NCI-H1436 (cell line): ENCODE measurements at regions not wholly inside any gene's neighbourhood (a gene's known extent, or its start where the extent isn't known, plus 50 kb on each side); places are given as distances from the start of the nearest gene placed in this dataset.
"Not testable (repeated sequence)": the region's sequence is repeated elsewhere in the genome, so short reads cannot be mapped to it uniquely, and the experiment has no call there.

Experiments used
- DNase-seq: peaks from one replicate; lab custom pipeline; 2025; lab: John Stamatoyannopoulos, UW

DNA sequence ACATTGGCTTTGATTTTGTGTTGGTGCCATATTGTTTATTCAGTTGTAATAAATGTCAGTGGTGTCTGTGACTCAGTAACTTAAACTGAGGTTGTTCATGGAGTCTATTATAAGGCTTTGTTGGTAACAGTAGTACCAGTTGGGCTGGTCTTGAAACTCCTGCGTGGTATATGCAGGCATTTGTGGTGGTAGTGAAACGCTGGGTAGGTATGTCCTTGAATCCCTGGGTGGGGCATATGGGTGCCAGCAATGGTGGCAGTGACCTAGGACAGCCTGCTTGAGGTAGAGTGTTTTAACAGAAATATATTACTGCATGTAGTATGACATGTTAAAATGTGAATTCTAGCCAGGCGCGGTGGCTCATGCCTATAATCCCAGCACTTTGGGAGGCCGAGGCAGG, 1058.5 kb upstream of the SEMA6A start:
- no peak for DNase-seq

DNA sequence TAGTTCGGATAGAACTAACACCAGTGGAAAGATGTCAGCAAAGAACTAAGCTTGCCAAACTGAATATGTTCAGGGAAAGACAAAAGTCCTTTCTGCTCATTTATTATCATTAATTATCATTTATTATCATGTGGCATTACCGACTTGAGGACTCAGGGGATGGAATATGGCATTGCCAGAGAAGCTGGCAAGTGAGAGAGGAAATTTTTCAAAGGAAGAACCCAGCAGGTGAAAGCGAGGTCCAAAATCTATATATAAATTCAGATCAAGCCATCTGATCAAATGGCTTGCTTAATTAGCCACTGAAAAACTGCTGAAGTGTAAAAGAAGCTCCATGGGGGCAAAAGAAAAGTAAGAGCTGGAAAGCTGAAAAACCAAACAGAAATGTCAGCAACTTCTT, 1049.6 kb upstream of the SEMA6A start:
- DNase-seq, result no peak

DNA sequence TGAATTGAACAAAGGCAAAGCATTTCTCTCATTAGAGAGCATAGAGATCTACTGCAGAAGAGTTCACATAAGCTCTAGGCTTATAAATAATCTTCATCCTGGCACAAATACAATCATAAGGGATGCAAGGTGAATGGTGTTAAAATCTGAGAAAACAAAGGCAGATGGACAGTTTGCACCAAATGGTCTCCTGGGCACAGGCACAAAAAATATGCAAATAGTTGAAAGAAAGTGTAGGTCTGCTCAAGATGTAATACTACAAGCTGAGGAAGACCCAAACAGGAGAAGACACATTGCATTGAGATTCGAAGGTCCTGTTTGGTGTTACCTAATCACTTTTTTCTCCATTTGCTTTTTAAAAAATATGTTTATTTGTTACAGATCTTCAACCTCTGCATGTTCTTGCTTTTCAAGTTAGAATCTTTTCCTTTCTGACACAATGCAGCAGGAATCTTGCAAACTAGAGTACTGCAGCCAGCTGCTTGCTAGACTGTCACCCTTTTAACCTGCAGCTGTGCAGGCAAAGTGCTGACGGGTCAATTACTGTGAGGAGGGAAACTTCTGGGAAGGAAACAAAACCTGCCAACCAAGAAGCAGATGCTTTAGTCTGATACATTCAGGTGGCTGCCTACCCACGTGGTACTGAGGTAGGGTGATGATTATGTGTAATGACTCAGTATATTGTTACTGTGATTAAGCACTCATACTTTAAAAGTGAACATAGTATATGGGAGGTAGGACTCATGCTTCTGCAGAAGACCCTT, 1048.6 kb upstream of the SEMA6A start:
- no peak for DNase-seq

DNA sequence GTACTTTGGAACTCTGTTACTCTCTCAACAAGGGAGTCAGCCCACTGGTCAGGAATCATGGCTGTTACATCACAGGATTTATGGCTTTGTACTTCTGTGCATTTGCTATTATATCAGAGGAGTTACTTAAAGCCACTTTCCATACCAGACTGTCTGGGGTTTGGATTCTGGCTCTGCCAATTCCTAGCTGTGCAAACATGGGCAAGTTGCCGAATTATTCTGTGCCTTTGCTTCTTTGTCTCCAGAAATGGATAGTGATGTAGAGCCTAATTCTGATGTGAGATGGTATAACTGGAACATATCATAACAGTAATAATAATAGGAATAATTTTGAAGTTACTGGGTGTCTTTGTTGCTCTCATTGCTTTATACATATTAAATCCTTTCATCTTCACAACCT, 1047.3 kb upstream of the SEMA6A start:
- DNase-seq, result no peak

DNA sequence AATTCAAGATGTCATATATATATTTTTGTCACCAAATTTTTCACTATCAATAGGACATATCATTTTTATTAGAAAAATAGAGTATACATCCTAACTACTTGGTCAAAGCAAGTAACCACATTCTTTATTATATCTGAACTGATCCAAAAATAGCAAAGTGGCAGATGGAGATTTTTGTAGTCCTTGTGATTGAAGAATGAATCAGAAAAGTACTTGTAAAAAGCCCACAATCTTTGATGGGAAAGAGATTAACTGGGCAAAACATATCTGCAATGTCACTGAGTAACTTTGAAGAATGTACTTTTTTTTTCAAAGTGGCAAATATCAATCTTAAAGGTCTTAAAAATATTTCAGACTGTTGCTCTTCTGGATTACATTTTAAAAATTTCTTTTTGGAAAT, 1040.6 kb upstream of the SEMA6A start:
- DNase-seq, result no peak

DNA sequence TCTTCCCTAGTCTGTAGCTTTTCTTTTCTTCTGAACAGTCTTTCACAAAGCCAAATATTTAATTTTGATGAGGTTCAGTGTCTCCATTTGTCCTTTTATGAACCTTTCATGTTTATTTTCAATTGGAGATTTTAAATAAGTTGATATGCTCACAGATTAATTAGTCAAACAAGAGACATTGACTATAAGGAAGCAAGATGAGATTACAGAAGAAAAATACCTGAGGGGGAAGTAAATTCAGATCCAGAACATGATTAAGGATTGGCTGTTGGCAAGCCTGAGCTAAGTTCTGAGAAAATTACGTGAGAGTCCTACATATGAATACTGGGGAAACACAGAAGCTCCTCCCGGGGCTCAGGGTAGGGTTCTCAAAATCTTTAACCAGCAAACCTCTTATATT, 1039.8 kb upstream of the SEMA6A start:
- no peak for DNase-seq

DNA sequence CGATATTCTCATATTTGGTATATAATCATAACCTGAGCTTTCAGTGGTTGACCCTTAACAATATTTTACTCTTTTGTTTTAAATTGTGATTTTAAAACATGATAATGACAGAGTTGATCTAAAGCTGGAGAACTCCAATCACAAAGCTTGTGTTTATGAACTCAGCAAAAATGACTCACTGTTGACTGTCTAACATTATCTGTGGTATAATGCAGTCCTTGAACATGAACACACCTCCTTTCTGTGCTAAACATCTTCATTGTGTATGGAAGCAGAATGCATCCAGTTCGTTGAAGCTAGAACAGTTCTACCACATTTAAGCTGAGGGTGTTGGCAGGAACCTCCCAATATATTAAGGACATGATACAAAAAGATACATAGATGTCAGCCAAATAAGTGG, 1030.2 kb upstream of the SEMA6A start:
- no peak for DNase-seq

DNA sequence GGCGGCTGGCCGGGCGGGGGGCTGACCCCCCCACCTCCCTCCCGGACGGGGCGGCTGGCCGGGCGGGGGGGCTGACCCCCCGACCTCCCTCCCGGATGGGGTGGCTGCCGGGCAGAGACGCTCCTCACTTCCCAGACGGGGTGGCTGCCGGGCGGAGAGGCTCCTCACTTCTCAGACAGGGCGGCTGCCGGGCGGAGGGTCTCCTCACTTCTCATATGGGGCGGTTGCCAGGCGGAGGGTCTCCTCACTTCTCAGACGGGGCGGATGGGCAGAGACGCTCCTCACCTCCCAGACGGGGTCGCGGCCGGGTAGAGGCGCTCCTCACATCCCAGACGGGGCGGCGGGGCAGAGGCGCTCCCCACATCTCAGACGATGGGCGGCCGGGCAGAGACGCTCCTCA, 1025.2 kb upstream of the SEMA6A start:
- DNase-seq, result not testable (repeated sequence)

DNA sequence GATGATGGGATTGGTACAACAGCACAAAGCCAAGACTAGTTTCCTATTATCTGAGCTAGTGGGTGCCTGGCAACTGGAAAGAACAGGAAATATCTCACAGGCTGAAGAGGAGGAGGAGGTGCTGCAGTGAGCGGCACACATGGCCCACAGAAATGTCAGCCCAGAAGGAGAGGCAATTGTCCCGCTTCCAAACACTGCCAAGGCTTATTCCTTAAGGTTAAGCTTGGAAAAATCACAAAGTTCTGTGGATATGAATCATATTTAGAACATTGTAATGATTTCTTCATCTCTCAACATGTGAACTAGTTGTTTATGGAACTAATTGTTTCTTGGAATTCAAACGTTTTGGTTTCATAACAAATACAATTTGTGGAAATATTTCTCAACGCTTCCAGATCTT, 1019.5 kb upstream of the SEMA6A start:
- DNase-seq, result no peak

DNA sequence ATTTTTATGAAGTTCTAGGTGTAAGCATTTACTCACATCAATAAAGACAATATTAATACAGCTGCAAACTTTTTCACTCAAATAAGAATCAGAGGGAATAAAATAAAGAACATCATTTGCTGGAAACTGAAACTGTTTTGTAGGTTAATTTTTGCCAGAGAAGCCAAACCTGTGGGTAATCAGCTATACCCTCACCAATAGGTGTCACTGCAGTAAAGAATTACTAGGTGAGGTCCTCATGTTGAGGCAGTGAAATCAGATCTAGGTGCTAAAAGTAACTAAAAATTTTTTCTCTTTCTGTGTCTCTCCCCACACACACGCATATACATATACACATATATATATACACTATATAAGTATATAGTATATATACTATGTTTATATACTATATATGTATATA, 1016.3 kb upstream of the SEMA6A start:
- no peak for DNase-seq

DNA sequence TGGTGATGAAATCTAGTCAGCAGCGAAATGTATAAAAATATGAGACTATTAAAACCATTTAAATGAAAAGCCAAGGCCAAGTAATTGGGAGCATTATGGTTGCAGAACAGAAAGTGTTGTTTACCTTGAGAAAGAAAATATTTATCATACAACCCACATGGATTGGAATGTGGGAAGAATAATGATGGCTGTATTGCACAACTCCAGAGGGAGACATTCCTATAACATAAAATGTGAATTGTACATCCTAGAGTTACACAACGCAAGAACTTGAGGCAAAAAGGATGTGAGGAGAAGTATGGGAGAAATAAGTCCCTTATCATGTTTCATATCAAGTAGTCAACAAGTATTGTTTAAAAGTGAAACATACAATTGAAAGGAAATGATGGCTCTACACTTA, 1014.0 kb upstream of the SEMA6A start:
- DNase-seq, result no peak

DNA sequence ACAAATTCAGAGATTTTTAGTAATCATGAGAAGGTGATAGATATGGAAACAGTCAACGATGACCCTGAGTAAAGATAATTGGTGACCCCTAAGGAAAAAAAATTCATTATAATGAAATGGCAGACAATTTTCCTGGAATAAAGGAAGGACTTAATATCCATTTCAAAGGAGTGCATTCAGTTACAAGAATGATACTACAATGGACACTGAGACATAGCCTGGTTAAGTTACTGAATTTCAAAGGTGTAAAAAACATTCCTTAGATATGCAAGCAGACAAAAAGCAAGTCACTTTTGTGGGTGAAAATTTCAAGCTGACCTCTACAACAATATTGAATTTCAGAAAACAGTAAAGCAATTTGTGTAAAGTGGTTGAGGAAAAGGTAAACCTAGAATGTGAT, 1012.5 kb upstream of the SEMA6A start:
- DNase-seq, result no peak

DNA sequence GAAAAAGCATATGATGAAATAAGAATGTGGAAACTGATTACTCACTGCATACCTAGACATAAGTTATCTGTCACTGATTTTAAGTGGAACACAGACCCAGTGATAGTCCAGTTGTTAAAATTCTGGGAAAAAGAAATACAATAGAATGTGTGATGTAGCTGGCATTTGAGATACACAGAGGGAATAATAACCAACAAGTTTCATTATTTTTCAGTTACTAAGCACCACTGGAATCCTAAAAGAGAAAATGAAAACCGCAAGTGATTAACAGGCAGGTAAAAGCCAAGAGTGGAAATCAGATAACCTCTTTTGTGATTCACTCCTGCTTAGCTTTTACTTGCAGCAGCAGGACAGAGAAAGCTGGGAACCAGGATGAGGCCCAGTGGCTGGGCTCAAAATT, 994.0 kb upstream of the SEMA6A start:
- no peak for DNase-seq

DNA sequence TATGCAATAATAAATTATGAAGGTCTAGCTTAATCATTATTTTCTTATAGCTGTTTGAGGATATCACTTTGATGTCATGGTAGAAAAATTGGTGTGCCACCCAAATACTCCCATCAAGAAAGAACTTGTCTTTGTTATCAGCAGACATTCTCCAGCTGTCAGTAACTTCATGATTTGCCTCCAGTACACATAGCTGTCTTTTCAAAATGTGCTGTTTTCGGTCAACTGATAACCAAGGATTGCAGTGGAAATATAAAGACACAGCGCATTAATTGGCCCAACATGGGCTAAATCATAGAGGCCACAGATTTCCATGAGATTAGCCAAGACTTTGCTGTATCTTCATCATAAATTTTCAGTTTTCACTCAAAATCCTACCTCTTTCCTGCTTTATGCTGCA, 993.5 kb upstream of the SEMA6A start:
- DNase-seq, result no peak

DNA sequence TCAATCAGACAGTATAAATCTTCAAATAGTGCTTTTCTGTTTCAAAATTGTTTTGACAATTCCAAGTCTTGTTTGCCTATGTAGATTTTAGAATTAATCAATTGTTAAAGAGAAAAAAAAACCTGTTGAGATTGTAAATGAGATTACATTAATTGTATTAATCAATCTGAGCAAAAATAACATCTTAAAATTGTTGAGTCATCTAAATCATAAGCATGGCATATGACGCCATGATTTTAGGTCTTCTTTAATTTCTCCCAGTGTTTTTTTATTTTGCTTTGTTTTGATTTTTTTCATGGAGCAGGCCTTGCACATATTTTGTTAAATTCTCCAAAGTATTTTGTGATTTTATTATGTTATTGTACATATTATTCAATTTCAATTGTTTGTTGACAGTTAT, 988.0 kb upstream of the SEMA6A start:
- DNase-seq, result no peak

DNA sequence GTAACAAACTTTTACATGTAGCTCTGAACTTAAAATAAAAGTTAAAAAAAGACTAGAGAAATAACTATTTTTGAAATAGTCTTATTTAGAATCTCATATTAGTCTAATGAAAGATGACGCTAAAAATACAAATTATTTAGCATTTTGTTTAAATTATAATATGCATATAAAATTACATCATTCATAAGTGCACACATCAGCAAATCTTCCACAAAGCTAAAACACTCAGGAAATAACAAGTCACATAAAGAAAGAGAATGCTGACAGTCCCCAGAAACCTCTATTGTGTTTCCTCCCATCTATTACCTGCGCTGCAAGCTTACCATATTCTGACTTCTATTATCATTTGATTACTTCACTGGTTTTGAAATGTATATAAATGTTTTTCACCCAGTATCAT, 986.9 kb upstream of the SEMA6A start:
- DNase-seq, result no peak

DNA sequence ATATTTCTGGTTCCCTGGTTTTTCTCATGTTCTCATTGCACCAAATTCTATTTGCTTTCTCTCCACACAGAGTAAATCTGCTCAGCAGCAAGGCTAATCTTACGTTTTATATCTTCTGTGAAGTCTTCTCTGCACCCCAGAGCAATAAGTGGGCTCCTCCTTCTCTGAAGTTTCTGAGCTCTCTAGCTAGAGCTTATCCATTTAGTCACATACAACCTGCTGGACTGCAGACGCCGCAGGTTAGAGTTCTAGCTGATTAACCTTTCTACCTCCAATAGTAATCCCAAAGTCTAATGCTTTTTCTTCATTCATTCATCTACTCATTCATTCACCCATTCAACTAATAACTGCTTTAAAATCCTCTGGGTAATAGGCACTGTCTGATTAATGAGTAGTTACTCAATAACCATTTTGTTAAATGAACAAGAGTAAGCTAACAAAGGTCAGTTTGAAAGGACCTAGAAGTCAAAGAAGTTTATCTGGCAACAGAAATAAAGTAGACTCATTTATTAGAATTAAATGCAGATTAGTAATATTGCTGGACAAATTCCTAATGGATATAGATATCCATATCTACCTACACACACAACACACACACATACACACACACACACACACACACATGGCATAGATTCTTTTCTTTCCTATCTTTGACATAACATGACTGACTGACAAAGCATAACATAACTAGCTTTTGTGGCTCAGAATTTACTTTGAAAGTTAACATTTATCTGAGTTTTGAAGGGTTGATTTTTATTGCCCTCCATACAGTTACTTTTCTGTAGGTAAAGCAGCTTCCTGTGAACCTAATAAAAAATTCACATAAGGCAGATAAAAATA, 984.6 kb upstream of the SEMA6A start:
- DNase-seq, result no peak

DNA sequence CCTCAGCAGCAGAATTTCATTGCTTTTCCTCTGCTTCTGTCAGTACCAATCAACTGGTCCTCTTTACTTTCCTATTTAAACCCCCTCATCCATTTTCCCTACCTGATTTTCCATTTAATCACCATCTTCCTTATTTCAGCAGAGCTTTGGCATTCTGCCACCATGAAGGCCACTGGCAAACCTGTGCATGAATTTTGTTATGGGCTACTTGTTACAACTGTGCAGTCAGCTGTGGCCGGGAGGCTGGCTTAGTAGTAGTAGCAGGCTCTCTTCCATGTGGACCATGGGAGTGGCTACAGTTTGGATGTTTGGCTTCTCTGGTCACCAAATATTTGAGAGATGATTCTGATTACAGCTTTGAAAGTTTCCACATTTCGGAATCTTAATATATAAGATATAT, 976.6 kb upstream of the SEMA6A start:
- DNase-seq, result no peak

DNA sequence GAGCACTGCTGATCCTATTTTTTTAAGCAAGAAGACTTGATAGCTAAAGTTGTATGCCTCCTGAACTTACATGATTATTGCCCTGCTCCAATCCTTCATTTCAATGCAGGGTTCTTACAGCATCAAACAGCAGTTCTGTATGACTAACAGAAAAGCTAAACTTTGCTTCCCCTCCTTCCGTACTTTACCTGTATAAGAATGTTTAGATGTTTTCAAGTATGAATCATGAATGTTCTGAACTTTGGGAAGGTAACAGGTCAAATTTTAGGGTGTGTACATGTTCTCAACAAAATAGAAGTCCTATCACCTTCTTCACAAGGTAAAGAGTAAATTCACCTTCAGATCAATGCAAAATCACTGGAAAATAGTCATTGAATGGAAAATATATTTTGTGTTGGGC, 972.6 kb upstream of the SEMA6A start:
- no peak for DNase-seq

DNA sequence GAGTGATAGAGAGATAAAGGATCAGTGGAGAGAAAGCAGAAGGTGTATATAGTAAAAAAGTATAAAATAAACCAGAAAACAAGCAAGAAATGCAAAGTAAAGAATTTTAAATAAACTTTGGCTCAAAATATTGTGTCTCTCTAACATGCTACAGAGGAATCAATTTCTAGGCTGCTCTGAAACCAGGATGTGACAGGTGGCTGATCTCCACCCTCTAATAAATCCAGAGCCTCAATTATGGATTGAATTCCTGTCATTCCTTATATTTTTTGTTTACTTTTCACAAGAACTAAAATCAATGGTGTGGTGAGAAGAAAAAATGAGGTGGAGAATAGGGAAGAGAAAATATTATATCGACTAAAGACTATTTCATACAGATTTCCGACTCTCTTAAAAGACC, 965.1 kb upstream of the SEMA6A start:
- DNase-seq, result no peak

DNA sequence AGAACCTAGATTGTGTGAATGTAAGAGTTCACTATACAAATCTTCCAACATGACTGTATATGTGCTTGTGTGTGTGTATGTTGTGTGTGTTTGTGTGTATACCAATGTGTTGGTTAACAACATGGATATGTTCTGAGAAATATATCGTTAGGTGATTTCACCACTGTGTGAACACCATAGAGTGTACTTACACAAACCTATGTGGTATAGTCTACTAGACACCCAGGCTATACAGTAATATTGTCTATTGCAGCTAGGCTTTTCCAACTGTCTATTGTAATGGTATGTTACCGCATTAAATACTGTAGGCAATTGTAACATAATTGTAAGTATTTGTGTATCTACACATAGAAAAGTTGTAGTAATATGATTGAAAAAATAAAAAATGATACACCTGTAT, 959.2 kb upstream of the SEMA6A start:
- DNase-seq, result no peak

DNA sequence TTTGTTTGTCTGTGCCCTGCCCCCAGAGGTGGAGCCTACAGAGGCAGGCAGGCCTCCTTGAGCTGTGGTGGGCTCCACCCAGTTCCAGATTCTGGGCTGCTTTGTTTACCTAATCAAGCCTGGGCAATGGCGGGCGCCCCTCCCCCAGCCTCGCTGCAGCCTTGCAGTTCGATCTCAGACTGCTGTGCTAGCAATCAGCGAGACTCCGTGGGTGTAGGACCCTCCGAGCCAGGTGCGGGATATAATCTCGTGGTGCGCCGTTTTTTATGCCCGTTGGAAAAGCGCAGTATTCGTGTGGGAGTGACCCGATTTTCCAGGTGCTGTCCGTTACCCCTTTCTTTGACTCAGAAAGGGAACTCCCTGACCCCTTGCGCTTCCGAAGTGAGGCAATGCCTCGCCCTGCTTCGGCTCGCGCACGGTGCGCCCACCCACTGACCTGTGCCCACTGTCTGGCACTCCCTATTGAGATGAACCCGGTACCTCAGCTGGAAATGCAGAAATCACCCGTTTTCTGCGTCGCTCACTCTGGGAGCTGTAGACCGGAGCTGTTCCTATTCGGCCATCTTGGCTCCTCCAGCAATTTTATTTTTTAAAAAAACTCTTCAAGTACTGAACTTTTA, 958.5 kb upstream of the SEMA6A start:
- DNase-seq, result not testable (repeated sequence)

DNA sequence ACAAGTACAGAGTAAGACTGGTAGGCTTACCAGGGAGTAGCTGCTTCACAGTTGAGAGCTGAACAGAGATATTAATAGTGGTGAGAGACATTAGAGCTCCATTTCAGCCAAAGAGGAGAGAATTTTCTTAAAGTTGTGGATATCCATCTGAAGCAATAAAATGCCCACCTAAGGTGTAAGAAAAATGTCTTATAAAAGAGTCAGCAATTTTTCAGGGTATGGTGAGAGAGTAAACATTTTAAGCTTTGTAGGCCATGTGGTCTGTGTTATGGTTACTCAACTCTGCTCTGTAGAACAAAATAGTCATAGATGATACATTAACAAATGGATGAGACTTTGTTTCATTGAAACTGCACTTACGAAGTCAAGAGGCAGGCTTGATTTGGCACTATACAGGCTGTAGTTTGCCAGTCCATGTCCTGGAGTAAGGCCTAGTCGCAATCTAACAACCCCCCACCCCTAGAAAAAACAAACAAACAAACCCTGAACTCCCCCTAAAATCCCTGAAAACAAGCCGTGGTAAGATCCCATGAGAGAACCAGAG, 945.4 kb upstream of the SEMA6A start:
- DNase-seq, result no peak
